ENCODE measurements at regions not wholly inside any gene's neighbourhood (a gene's known extent, or its start where the extent isn't known, plus 50 kb on each side); places are given as distances from the start of the nearest gene placed in this dataset.

DNA sequence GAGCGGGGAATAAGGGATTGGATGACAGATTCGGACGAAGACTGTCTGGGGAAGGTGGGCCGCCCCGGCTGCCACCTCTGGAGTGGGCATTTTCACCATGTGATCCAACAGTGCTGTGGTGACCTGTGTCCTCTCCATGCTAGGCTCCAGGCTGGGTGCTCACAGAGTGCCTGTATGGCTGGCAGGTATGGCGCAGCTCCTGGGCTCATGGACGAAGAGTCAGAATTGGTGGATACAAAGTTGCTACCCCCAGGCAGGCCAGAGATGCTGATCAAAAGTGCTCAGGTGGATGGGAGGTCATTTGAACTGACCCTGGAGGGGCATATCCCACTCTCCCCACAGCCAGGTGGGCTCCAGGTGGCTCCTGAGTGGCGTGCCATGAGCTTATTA lies 111.3 kb upstream of the UQCRFS1 start:
- Histone ChIP-seq H3K36me3 (ENCODE audit: insufficient read depth, low read length, poor library complexity, severe bottlenecking) (no peaks in the 10 kb centered on the region), H3K27ac (ENCODE audit: low read depth, low read length, poor library complexity, severe bottlenecking) (no peak overlapping the region), H3K4me1 (ENCODE audit: insufficient read depth, low read length, poor library complexity, severe bottlenecking) (no peaks in the 10 kb centered on the region), H3K27me3 (replicated peaks; ENCODE audit: insufficient read depth, low read depth, low read length, poor library complexity) (no peaks in the 10 kb centered on the region), H3K4me3 (ENCODE audit: low read depth, low read length, poor library complexity, severe bottlenecking) (no peak overlapping the region), H3K9me3 (ENCODE audit: low read depth, low read length, poor library complexity, severe bottlenecking) (no peaks in the 10 kb centered on the region)
- no peak for TF ChIP-seq EZH2 (IDR thresholded peaks at IDR 0.05; ENCODE audit: borderline replicate concordance, low read depth, low read length, poor library complexity, severe bottlenecking)
- TF ChIP-seq, protein P1, sequence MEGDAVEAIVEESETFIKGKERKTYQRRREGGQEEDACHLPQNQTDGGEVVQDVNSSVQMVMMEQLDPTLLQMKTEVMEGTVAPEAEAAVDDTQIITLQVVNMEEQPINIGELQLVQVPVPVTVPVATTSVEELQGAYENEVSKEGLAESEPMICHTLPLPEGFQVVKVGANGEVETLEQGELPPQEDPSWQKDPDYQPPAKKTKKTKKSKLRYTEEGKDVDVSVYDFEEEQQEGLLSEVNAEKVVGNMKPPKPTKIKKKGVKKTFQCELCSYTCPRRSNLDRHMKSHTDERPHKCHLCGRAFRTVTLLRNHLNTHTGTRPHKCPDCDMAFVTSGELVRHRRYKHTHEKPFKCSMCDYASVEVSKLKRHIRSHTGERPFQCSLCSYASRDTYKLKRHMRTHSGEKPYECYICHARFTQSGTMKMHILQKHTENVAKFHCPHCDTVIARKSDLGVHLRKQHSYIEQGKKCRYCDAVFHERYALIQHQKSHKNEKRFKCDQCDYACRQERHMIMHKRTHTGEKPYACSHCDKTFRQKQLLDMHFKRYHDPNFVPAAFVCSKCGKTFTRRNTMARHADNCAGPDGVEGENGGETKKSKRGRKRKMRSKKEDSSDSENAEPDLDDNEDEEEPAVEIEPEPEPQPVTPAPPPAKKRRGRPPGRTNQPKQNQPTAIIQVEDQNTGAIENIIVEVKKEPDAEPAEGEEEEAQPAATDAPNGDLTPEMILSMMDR (conservative IDR thresholded peaks at IDR 0.05; ENCODE audit: low read depth, low read length), result no peak
- DNase-seq (ENCODE audit: low spot score), result no peak
- ChIA-PET CTCF (no interaction called here), POLR2A (ENCODE audit: low non-redundant PET) (no interaction called here)
- BruUV-seq (replicated peaks), result no TSS peak
- intact Hi-C loops (cut with micrococcal nuclease; ENCODE audit: unreplicated experiment), result no loop called here

DNA sequence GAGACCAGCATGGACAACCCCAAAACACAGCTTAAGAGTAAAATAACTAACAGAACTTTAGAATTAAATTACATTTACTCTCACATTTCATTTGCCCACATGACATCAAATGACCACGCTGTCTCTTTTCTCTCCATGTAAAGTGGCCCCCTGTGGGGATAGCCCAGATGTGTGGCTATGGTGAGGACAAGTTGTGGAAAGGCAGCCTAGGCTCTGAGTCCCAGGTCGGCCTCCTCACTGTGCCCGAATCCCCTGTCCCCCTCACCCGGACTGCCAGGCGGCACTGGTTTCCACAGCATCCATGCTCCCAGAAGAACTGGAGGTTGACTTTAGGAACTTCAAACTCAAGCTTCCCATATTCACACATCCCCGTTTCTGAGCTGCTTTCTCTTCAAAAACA lies 111.8 kb upstream of the UQCRFS1 start:
- DNase-seq (ENCODE audit: low spot score), result no peak
- intact Hi-C loops (cut with micrococcal nuclease; ENCODE audit: unreplicated experiment), result no loop called here
- H3K4me1 ChIP-seq (ENCODE audit: insufficient read depth, low read length, poor library complexity, severe bottlenecking), result no peaks in the 10 kb centered on the region
- no peak overlapping the region for H3K27ac ChIP-seq (ENCODE audit: low read depth, low read length, poor library complexity, severe bottlenecking)
- no TSS peak for BruUV-seq (replicated peaks)
- POLR2A ChIA-PET (ENCODE audit: low non-redundant PET), result no interaction called here
- H3K4me3 ChIP-seq (ENCODE audit: low read depth, low read length, poor library complexity, severe bottlenecking), result no peak overlapping the region
- no peak for TF ChIP-seq EZH2 (IDR thresholded peaks at IDR 0.05; ENCODE audit: borderline replicate concordance, low read depth, low read length, poor library complexity, severe bottlenecking)
- TF ChIP-seq, protein P1 (conservative IDR thresholded peaks at IDR 0.05; ENCODE audit: low read depth, low read length), result no peak
- CTCF ChIA-PET, result no interaction called here
- no peaks in the 10 kb centered on the region for H3K27me3 ChIP-seq (replicated peaks; ENCODE audit: insufficient read depth, low read depth, low read length, poor library complexity)
- H3K36me3 ChIP-seq (ENCODE audit: insufficient read depth, low read length, poor library complexity, severe bottlenecking), result no peaks in the 10 kb centered on the region
- peaks cover under 1% of the 10 kb centered on the region for H3K9me3 ChIP-seq (ENCODE audit: low read depth, low read length, poor library complexity, severe bottlenecking)

DNA sequence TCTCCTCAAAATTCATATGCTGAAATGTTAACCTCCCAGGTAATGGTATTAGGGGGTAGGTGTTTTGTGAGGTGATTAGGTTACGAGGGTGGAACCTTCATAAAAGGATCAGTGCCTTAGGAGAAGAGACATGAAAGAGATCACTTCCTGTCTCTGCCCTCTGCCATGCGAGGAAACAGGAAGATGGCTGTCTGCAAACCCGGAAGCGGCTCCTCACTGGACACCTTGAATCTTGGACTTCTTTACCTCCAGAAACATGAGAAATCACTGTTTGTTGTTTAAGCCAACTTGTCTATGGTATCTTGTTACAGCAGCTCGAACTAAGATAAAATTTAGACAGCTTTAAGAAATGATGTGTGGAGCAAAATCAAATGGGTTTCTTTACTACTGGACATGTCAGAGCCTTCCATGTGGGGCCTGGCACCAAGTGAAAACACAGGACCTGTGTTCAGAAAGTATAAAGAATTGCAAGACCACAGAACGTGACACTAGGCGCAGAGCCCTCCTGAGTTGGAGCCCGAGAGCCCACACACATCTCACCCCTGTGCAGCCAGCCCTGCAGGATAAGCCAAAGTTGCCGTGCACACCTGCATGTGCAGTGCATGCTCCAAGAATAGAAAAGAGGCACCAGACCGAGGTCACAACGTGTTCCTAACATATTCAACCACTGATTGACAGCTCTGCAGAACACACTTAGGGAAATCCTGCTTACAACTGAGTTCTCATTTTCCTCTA lies 112.5 kb upstream of the UQCRFS1 start:
- CTCF ChIA-PET, result no interaction called here
- intact Hi-C loops (cut with micrococcal nuclease; ENCODE audit: unreplicated experiment), result no loop called here
- TF ChIP-seq EZH2 (IDR thresholded peaks at IDR 0.05; ENCODE audit: borderline replicate concordance, low read depth, low read length, poor library complexity, severe bottlenecking), result no peak
- TF ChIP-seq, protein P1 (conservative IDR thresholded peaks at IDR 0.05; ENCODE audit: low read depth, low read length), result no peak
- Histone ChIP-seq H3K36me3 (ENCODE audit: insufficient read depth, low read length, poor library complexity, severe bottlenecking) (no peaks in the 10 kb centered on the region), H3K4me3 (ENCODE audit: low read depth, low read length, poor library complexity, severe bottlenecking) (no peak overlapping the region), H3K27ac (ENCODE audit: low read depth, low read length, poor library complexity, severe bottlenecking) (no peak overlapping the region), H3K9me3 (ENCODE audit: low read depth, low read length, poor library complexity, severe bottlenecking) (peaks cover 7% of the 10 kb centered on the region), H3K4me1 (ENCODE audit: insufficient read depth, low read length, poor library complexity, severe bottlenecking) (no peaks in the 10 kb centered on the region), H3K27me3 (replicated peaks; ENCODE audit: insufficient read depth, low read depth, low read length, poor library complexity) (no peaks in the 10 kb centered on the region)
- DNase-seq (ENCODE audit: low spot score), result no peak
- POLR2A ChIA-PET (ENCODE audit: low non-redundant PET), result no interaction called here
- no TSS peak for BruUV-seq (replicated peaks)

Data from A673 (cell line).